LNCAP (cell line): ENCODE measurements at regions not wholly inside any gene's neighbourhood (a gene's known extent, or its start where the extent isn't known, plus 50 kb on each side); places are given as distances from the start of the nearest gene placed in this dataset.

Source experiments
- CTCF ChIP-seq: fragments of 450-650 bp; IDR thresholded peaks from 2 replicates; pipeline ENCODE4 v1.5.1; 2017; ENCODE audit warnings: mild to moderate bottlenecking

GRCh38 chr9:81224166-81225081 is 464.9 kb downstream of the TLE1 start:
- no peak for TF ChIP-seq CTCF

GRCh38 chr9:81214975-81215374 is 474.4 kb downstream of the TLE1 start:
- no peak for TF ChIP-seq CTCF

- TF ChIP-seq CTCF, result no peak
Observed at GRCh38 chr9:81213456-81213855, 475.9 kb downstream of the TLE1 start.

DNA sequence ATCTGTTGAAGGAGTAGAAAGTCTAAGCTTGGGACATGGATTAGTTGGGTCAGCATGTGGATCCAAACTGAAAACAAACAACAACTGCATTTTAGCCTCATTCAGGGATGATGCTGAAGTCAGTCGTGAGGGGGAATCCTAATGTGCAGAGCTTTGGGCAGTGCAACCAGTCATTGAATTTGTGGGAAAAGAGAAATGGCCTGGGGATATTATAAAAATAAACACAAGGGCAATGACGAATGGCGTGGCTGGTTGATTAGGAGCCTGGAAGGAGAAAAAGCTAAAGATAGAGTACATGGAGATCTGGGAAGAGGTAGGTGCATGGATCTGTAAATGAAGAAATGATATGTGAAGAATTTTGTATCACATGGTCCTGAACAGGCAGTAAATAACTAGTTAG is 477.6 kb downstream of the TLE1 start:
- no peak for TF ChIP-seq CTCF

DNA sequence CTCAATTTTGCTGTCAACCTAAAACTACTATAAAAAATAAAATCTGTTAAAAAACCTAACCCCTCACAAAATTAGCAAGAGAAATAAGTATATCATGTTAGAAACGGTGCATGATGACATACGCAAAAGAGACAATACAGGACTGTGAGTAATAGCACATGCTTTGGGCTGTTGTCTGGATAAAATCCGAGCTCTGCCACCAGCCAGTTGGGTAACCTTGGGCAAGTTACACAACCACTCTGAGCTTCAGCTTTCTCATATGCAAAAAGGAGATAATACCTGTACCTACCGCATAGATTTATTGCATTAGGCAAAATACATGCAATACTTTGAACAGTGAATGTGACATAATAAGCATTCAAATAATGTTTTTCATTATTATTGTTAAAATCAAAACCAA is 481.7 kb downstream of the TLE1 start:
- no peak for TF ChIP-seq CTCF

GRCh38 chr9:81202292-81202691 is 487.1 kb downstream of the TLE1 start:
- no peak for TF ChIP-seq CTCF

- TF ChIP-seq CTCF, result no peak
Observed at GRCh38 chr9:81195206-81195605, 494.1 kb downstream of the TLE1 start.
